Activated naive CD4-positive, alpha-beta T cell treated with anti-CD3 and anti-CD28 coated beads, Interleukin-2, amount 50 U/mL, for 24 hours (primary cell): ENCODE measurements at regions not wholly inside any gene's neighbourhood (a gene's known extent, or its start where the extent isn't known, plus 50 kb on each side); places are given as distances from the start of the nearest gene placed in this dataset.
A peak's percentile ranks its signal among the peaks of the same experiment; 100 is the strongest.
"Not testable (repeated sequence)": the region's sequence is repeated elsewhere in the genome, so short reads cannot be mapped to it uniquely, and the experiment has no call there.

ENCODE experiments used
- H3K27ac Mint-ChIP-seq: one replicate; pipeline ENCODE4 v1.8.0; 2021; ENCODE audit warnings: mild to moderate bottlenecking, mixed read lengths
- H3K27me3 Mint-ChIP-seq: one replicate; pipeline ENCODE4 v1.8.0; 2021; ENCODE audit warnings: mixed read lengths
- H3K36me3 Mint-ChIP-seq: one replicate; pipeline ENCODE4 v1.8.0; 2021; ENCODE audit warnings: mixed read lengths
- H3K4me1 Mint-ChIP-seq: one replicate; pipeline ENCODE4 v1.8.0; 2021; ENCODE audit warnings: mixed read lengths
- H3K4me3 Mint-ChIP-seq: one replicate; pipeline ENCODE4 v1.8.0; 2021; ENCODE audit warnings: mild to moderate bottlenecking, mixed read lengths
- H3K9me3 Mint-ChIP-seq: one replicate; pipeline ENCODE4 v1.8.0; 2021; ENCODE audit warnings: mixed read lengths

DNA sequence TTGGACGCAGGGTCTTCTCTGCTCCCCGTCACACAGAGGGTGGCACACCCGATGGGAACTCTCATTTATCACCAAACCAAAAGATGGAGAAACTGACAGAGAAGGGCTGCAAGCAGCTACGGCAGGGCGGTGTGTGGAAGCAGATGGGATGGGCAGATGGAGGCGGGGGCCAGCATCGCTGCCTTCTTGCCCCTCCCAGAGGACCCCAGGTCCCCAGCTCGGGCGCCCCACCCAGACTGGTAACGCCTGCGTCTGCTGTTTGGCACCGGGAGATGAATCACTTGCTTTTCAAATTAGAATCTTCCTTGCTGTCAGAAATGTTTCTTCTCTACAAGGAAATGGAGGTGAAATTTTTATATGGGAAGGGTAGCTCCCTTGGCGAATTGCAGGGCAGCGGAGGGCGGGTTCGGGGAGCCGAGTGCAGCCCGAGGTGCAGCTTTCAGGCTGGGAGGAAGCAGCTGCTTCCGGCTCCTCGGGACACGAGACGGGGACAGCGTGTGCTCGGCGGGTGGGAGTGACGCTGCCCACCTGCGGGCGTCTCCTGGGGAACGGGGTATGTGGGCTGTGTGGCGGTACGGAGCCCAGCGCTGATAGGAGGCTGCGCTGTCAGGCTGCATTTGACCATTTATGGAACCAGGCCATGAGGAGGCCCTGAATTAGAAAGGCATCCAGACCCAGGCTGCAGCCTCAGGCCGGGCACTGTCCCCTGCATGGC is 4440.3 kb upstream of the TPTE start:
- H3K27ac Mint-ChIP-seq, H3K36me3 Mint-ChIP-seq, H3K27me3 Mint-ChIP-seq, H3K4me1 Mint-ChIP-seq, H3K4me3 Mint-ChIP-seq, H3K9me3 Mint-ChIP-seq: not testable (repeated sequence)

DNA sequence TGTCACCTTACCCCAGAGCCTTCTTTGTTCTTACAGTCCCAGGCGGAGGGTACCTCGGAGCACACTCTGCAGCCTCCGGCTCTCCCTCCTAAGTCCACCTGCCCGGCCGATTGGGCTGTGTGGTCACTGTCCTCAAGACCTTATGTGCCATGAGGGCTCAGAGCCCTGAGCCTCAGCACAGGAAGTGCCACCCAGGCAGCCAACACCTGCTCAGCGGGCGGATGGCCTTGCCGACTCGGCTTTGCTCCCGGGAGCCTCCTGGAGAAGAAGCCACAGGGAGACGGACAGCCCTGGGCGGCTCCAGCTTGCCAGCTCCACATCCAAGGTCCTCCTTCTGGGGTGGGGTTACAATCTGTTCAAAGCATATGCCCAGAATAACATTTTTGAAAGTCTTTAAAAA is 4439.2 kb upstream of the TPTE start:
- H3K4me3 Mint-ChIP-seq, H3K9me3 Mint-ChIP-seq, H3K36me3 Mint-ChIP-seq, H3K27me3 Mint-ChIP-seq, H3K27ac Mint-ChIP-seq, H3K4me1 Mint-ChIP-seq: not testable (repeated sequence)

DNA sequence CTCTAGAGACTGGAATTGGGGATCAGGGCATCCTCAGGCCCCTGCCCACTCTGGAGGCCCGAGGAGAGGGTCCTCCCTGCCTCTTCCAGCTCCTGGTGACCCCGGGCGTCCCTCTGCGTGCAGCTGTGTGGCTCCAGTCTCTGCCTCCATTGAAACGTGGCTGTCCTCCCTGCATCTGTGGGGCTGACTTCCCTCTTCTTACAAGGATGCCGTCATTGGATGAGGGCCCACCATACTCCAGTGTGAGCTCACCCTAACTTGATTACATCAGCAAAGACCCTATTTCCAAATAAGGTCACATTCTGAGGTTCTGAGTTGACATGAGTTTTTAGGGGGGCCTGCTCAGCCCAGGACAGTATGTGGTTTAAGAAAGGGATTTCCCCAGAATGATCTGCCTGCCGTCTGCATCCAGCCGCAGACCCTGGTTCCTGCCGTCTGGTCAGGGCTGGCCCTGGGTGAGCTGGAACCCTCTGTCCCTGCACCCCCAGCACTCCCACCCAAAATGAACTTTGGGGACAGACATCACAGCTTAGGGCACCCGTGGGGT is 4437.7 kb upstream of the TPTE start:
- H3K27ac Mint-ChIP-seq, H3K4me3 Mint-ChIP-seq, H3K9me3 Mint-ChIP-seq, H3K27me3 Mint-ChIP-seq, H3K4me1 Mint-ChIP-seq, H3K36me3 Mint-ChIP-seq: not testable (repeated sequence)

DNA sequence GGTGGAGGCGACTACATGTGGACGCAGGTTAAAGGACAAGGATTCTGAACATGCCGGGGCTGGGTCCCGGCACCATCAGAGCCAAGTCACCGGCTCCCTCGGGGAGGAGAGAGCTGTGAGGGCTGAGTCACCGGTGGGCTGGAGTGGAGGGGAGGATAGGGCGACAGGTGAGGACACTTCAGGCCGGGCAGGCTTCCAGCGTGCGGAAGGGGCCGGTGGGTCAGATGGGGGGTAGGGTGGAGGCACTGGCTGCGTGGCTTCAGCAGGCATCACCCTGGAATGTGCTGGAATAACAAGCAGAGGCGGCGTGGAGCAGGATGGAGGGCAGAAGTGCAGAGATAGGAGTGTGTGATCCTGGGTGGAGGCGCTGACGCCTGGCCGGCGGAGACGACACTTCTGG is 4435.3 kb upstream of the TPTE start:
- not testable (repeated sequence) for H3K27ac Mint-ChIP-seq, H3K27me3 Mint-ChIP-seq, H3K4me3 Mint-ChIP-seq, H3K36me3 Mint-ChIP-seq, H3K4me1 Mint-ChIP-seq, H3K9me3 Mint-ChIP-seq

DNA sequence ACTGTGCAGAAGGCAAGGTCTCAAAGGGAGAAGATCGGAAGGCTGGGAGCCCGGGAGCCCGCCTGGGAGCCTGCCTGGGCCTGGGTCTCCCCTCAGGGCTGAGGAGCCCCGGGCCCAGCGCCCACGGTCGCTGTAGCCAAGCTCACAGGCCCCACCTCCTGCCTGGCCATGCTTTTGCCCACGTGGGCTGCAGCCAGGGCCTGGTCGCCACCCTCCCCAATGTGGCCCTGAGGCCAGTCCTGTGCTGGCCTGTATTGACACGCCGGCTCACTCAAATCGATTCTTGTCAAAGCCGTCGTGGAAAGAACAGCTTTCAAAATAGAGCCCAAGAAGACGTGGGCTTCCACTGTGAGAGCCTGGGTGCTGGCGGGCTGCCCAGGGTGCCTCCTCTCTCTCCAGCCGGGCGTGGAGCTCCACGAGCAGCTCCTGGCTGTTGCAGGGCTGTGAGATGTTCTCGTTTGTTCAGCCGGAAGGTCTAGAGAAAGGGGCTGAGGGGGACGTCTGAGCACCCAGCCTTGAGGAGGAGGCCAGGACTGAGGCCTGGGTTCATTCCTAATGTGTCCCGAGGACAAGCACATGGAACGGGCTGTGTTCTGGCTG is 4433.7 kb upstream of the TPTE start:
- not testable (repeated sequence) for H3K4me1 Mint-ChIP-seq, H3K27ac Mint-ChIP-seq, H3K9me3 Mint-ChIP-seq, H3K36me3 Mint-ChIP-seq, H3K4me3 Mint-ChIP-seq, H3K27me3 Mint-ChIP-seq

DNA sequence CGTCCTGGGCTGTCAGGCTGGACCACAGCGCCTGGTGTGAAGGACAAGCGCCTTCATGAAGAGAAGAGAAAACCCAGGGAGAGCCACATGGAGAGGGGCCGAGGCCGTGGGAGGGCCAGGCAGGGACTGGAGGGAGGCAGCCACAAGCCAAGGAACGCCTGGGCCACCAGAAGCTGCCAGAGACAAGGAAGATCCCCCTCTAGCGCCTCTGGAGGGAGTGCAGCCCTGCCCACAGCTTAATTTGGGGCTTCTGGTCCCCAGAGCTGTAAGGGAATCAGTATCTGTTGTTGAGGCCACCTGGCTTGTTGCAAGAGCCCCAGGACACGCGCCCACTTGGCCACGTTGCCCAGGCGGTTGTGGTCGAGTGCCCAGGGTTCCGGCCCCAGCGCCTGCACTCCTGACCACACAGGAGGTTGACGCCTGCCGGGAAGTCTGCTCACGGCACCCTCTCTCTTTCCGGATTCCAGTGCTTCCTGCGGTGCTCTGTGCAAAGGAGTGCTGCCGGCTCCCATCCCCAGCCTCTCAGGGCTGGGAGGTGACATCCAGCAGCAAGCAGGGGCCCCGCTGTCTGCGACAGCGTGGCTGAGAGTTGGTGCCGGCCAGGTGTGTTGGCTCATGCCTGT is 4431.0 kb upstream of the TPTE start:
- not testable (repeated sequence) for H3K4me3 Mint-ChIP-seq, H3K4me1 Mint-ChIP-seq, H3K27ac Mint-ChIP-seq, H3K9me3 Mint-ChIP-seq, H3K36me3 Mint-ChIP-seq, H3K27me3 Mint-ChIP-seq

DNA sequence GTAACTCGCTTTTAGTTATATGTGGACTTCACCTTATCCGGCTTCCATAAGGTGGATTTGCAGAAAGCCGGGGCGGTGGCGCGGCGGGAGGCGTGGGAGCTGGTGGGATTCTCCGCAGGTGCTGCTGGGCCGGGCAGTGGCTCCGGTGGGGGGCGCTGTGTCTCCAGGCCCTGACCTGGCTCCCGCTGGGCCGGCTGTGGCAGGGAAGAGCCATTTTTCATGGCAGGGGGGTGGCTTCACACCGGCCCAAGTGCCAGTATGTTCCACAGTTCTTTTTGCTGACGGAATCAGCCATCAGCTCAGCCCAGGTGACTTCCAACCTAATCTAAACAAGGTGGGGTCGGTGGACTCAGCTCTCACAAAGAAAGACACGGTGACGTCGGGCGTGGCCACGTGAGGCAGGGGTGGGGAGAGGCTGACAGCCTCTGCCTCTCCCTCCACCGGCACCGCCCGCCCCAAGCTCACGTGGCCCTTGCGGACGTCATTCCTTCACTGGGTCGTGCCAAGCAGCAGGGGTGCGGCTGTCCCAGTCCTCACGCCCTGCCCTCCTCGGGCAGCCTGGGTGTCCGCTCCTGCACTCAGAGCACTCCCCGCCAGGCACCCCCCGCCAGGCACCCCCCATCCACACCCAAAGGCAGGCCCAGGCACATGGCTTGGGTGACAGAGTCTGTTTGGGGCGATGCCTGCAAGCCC is 4429.9 kb upstream of the TPTE start:
- H3K36me3 Mint-ChIP-seq, H3K4me1 Mint-ChIP-seq, H3K27me3 Mint-ChIP-seq, H3K4me3 Mint-ChIP-seq, H3K27ac Mint-ChIP-seq, H3K9me3 Mint-ChIP-seq: not testable (repeated sequence)

DNA sequence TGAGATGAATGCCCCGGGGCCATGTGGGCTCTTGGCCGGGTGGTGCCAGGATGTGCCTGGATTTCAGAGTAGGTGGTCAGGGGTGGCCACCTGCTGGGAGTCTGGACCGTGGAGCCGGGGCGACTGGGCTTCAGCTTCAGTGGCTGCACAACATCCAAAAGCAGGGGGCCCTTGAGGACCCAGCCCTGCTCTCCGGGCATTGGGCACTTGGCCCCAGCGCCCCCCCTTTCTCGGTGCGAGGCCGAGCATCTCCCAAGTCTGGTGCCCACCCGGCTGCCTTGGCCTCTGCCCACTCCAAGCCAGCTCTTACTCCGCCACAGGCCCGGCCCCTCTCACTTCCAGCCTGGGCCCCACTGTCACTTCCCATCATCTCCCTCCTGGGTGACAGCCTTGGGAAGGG is 4429.0 kb upstream of the TPTE start:
- H3K27ac Mint-ChIP-seq, H3K36me3 Mint-ChIP-seq, H3K4me1 Mint-ChIP-seq, H3K9me3 Mint-ChIP-seq, H3K27me3 Mint-ChIP-seq, H3K4me3 Mint-ChIP-seq: not testable (repeated sequence)

DNA sequence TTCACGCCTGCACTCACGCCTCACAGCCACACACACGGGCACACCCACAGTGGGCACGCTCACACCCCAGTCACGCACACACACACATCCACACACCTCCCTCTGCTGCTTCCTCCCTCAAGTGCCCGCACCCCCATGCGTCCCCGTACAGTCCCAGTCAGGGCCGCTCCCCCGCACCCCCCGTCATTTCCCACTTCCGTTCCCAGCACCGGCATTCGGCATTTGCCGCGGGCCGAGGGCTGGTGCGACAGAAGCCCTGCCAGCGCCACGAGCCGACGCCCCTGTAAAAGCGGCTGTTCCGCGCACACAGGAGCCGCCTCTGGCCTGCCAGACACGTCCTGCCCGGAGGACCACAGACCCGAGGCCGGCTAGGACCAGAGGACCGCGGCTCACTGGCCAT is 4428.0 kb upstream of the TPTE start:
- not testable (repeated sequence) for H3K9me3 Mint-ChIP-seq, H3K4me3 Mint-ChIP-seq, H3K27me3 Mint-ChIP-seq, H3K27ac Mint-ChIP-seq, H3K36me3 Mint-ChIP-seq, H3K4me1 Mint-ChIP-seq

DNA sequence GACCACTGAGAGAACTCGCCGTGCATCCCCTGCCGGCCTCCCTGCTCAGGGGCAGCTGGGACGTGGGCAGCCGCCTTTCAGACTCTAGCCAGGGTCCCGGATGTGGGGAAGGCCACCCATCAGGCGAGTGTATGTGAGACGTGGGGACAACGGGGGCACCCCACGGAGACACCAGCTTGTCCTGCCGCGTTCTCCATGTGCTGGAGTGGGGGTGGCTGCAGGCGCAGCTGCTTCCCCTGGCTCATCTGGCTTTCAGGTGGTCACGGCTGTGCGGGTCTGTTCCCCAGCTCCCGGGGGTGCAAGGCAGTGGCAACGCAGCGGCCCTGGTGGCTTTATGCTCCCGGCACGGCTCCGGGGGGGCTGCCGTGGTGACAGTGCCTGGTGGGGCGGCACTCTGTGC is 4427.5 kb upstream of the TPTE start:
- not testable (repeated sequence) for H3K27me3 Mint-ChIP-seq, H3K36me3 Mint-ChIP-seq, H3K9me3 Mint-ChIP-seq, H3K27ac Mint-ChIP-seq, H3K4me3 Mint-ChIP-seq, H3K4me1 Mint-ChIP-seq

DNA sequence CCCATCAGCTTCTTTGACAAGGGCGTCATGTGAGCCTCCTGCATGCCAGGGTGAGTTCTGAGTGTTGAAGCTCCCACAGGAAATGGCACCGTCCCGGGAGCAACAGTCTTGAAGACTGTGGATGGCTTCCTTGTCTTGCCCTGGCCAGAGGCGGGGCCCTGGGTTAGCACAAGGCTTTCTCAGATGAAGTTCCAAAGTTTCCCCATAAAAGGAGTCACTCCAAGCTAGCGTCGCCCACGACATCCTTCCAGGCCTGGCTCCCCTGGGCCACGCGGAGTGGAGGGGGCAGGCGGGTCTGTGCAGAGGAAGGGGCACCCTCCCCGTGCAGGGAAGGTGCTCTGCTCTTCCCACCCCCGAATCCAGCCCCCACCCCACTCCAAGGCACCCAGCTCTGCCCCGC is 4426.1 kb upstream of the TPTE start:
- not testable (repeated sequence) for H3K27ac Mint-ChIP-seq, H3K4me3 Mint-ChIP-seq, H3K27me3 Mint-ChIP-seq, H3K9me3 Mint-ChIP-seq, H3K4me1 Mint-ChIP-seq, H3K36me3 Mint-ChIP-seq

DNA sequence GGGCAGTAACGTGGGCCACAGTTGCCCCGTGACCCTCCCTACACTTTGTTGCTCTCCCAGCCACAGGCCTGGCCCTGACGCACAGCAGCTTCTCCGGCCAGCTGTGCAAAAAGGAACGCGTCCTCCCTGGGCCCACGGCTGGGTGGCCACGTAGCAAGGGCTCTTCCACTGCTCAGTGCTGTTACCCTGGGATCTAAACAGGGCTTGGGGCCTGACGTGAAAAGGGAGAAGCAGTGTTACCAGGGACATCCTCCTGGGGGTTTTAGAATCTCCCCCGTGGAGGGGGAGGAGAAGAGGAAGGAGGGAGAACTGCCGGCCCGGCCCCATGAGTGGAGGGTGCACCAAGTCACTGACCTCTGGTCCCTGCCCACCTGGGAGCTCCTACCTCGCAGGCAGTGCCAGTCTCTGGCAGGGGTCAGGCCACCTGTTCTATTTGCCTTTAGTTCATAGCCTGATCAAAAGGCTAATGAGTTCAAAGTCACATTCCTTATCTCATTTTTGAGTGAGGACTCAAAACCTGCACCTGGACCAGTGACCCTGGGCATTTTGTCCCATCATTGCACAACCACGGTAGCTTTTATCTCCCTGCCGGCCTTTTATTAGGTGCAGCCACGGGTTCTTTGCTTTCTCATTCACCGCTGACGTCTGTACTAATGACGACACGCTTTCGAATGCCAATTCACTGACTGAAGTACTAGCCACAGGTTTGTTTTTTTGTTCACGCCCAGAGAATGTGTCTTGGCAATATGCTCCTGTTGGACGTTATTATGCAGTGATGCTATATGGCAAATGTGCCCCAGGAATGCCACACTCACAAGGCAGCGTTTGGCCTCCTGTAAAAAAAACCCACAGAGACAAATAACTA is 4424.6 kb upstream of the TPTE start:
- not testable (repeated sequence) for H3K4me1 Mint-ChIP-seq, H3K9me3 Mint-ChIP-seq, H3K36me3 Mint-ChIP-seq, H3K27me3 Mint-ChIP-seq, H3K27ac Mint-ChIP-seq, H3K4me3 Mint-ChIP-seq

DNA sequence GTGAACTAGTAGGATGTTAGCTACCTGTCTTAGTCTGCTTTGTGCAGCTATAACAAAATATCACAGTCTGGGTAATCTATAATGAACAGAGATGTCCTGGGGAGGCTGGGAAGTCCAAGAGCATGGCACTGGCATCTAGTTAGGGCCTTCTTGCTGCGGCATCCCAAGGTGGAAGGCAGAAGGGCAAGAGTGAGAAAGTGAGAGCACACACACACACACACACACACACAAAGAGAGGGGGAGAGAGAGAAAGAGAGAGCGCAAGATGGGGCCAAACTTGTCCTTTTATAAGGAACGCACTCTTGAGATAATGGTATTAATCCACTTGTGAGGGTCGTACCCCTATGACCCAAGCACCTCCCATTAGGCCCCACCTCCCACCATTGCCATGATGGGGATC is 4423.6 kb upstream of the TPTE start:
- not testable (repeated sequence) for H3K9me3 Mint-ChIP-seq, H3K27me3 Mint-ChIP-seq, H3K4me3 Mint-ChIP-seq, H3K36me3 Mint-ChIP-seq, H3K4me1 Mint-ChIP-seq
- peak overlapping the region; percentile 59 for H3K27ac Mint-ChIP-seq

DNA sequence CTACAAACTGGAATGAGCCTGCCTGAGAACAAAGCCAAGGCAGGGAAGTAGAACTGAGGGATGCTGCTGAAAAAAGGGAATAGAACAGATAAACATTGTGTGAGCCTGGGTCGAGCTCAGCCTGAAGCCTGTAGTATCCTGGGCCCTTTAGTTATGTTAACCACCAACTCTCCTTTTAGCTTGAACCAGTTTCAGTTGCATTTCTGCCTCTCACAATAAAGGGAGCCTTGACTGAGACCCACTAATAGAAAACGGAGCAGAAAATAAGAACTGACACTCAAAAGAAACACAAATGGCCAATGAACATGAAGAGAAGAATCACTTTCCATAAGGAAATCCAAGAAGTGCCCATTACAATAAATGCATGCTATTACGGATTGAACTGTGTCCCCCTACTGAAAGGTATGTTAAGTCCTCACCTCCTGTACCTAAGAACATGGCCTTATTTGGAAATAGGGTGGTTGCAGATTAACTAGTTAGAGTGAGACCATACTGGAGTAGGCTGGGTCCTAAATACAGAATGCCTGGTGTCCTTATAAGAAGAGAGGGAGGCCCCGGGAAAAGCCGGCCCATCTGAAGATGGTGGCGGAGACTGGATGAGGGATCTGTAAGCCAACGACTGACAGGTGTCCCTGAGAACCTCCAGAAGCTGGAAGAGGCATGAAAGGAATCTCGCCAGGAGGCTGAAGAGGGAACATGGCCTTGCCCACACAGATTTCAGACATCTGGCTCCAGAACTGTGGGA is 4423.0 kb upstream of the TPTE start:
- not testable (repeated sequence) for H3K36me3 Mint-ChIP-seq, H3K27me3 Mint-ChIP-seq, H3K9me3 Mint-ChIP-seq, H3K4me3 Mint-ChIP-seq, H3K27ac Mint-ChIP-seq, H3K4me1 Mint-ChIP-seq

DNA sequence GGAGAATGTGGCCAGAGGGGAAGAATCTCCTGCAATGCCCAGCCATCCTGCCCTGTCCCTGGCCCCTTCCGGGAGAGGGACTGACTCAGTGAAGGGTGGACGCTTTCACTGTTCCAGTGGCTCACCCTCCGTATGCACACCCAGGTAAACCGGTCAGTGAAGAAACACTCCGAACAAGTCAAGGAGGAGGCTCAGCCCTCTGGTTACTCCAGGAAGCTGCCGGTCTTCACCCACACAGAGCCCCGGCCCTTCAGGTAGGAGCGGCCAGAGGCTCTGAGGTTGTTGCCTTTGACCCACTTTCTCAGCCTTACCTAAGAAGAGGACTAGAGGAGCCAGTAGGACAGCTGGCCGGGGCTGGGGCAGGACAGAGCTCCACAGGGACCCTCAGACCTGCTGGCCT is 4419.8 kb upstream of the TPTE start:
- H3K9me3 Mint-ChIP-seq, H3K4me3 Mint-ChIP-seq, H3K27ac Mint-ChIP-seq, H3K36me3 Mint-ChIP-seq, H3K4me1 Mint-ChIP-seq, H3K27me3 Mint-ChIP-seq: not testable (repeated sequence)
